HG03108 (cell line): ENCODE measurements at regions not wholly inside any gene's neighbourhood (a gene's known extent, or its start where the extent isn't known, plus 50 kb on each side); places are given as distances from the start of the nearest gene placed in this dataset.
"Not testable (repeated sequence)": the region's sequence is repeated elsewhere in the genome, so short reads cannot be mapped to it uniquely, and the experiment has no call there.

Experiments used
- ATAC-seq: cut with Tn5 transposase; IDR thresholded peaks from one replicate; pipeline ENCODE4 v1.9.1; 2021; ENCODE audit warnings: moderate library complexity; ENCODE audit not compliant: unreplicated experiment

- ATAC-seq = not testable (repeated sequence)
These were observed 126.5 kb downstream of the PCDH18 start for GRCh38 chr4:137405833-137406232.

- no peak for ATAC-seq
These were observed 138.3 kb downstream of the PCDH18 start for GRCh38 chr4:137394018-137394417.

DNA sequence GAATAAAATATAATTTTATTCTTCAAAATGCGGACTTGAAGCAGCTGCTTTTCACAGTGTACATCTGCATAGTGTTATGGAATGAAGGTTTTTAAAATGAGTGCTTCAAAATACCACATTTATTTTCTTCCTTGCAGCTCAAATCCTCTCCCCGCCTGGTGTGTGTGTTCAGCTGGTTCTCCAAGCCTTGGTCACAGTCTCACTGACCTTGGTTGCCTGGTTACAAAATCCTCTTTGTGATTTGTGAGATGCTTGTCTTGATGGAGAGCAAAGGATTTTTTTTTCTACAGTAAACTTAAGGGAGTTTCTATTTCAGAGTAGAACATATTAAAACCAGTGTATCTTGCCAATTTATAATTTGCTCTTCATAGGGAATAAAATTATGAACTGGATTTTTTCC lies 139.2 kb downstream of the PCDH18 start:
- ATAC-seq = no peak

DNA sequence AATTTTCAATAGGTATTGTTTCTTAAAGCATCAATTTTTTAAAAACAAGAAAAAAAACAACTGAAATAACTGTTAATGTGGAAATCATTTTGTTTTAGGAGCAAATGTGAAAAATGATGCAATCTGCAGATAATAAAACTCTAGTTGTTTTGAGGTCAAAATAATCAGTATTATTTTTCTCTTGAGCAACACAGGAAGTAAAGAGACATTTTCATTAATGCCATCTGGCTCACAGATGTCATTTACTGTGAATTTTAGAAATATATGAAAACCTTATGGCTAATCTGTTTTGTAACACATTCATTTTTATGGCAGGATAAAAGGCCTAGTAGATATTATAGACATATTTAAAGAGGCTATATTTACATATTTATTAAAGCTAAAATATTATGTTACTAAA lies 141.6 kb downstream of the PCDH18 start:
- ATAC-seq = no peak

- ATAC-seq = no peak
These were observed 142.3 kb downstream of the PCDH18 start for GRCh38 chr4:137389911-137390520.

DNA sequence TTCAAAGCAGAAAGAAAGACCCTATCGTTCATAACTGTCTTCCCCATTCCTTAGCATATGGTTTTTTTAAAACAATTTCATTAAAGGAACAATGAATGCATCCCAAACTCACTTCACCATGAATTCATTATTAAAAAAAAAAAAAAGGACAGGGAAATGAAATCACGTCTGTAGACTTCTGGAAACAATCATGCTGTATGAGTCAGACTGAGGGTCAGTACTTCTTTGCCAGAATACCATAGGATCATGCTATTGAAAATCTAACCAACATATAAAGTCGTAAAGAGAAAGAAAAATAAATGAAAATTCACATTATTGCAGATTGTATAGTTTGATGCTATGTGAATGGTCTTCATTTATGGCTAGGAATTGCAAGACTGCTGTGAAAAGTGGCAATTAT lies 144.4 kb downstream of the PCDH18 start:
- ATAC-seq = no peak

- no peak for ATAC-seq
These were observed 147.8 kb downstream of the PCDH18 start for GRCh38 chr4:137384476-137384875.

DNA sequence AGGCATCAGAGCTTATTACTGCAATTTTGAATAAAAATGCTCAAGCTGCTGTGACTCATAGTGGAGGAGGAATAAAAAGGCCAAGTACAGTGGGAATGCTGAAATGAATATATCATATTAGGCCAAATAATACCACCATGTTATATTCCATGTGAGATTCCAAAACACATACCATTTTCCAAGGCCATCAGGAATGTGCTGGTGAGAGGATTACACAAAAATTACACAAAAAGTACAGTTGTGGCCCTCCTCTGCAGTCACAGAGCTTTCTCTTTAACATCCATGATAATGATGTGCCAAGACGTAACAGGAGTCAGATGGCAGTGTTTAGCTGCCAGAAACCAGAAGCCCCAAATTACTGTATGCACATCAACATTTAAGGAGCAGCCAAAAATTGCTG lies 153.5 kb downstream of the PCDH18 start:
- ATAC-seq = no peak

GRCh38 chr4:137378393-137378792 lies 153.9 kb downstream of the PCDH18 start:
- ATAC-seq = no peak

- ATAC-seq = no peak
These were observed 156.0 kb downstream of the PCDH18 start for GRCh38 chr4:137376312-137376711.

GRCh38 chr4:137375111-137375850 lies 157.0 kb downstream of the PCDH18 start:
- ATAC-seq = no peak

GRCh38 chr4:137370679-137371078 lies 161.6 kb downstream of the PCDH18 start:
- ATAC-seq = no peak

DNA sequence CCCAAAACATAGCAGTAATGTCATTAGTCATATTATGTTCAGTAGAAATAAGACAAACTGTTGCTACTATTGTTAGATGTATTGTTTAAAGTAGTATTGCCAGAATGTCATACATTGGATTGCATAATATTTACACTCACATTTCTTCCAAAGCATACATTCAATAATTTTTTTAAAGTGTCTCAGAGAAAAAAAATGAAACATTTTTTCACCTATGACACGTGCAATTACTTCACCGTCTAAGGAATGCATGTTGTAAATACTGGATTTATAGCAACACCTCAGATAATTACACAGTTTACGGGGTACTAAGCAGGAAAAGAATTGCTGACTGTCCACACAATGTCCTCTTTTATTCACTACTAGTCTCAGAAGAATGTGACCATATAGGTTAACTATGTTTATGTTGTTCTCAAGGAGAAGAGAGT lies 162.1 kb downstream of the PCDH18 start:
- ATAC-seq = no peak

DNA sequence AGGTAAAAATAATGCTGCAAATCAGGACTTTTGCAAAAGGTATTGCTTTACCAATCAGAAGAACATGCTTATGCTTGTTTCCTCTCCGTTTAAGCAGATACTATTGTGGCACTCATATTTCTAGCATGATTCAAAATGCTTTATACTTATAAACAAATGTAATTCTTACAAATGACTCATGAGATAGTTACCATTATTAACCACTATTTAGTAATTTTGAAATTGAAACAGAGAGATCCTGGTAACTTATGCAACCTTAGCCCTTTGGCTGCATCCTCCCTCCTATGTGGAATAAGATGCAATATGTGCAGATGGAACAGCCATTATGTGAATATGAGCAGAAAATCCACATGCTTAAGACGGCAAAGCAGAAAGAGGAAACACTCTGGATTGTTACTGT lies 164.7 kb downstream of the PCDH18 start:
- ATAC-seq = no peak

- no peak for ATAC-seq
These were observed 168.8 kb downstream of the PCDH18 start for GRCh38 chr4:137363496-137363895.

- ATAC-seq = no peak
These were observed 170.4 kb downstream of the PCDH18 start for GRCh38 chr4:137361756-137362470.

- ATAC-seq = no peak
These were observed 171.5 kb downstream of the PCDH18 start for GRCh38 chr4:137360761-137361160.

- ATAC-seq = no peak
These were observed 172.5 kb downstream of the PCDH18 start for GRCh38 chr4:137359691-137360315.

DNA sequence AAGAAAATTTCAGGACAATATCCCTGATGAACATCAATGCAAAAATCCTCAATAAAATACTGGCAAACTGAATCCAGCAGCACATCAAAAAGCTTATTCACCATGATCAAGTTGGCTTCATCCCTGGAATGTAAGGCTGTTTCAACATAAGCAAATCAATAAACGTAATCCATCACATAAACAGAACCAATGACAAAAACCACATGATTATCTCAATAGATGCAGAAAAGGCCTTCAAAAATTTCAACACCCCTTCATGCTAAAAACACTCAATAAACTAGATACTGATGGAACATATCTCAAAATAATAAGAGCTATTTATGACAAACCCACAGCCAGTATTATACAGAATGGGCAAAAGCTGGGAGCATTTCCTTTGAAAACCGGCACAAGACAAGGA lies 177.7 kb downstream of the PCDH18 start:
- ATAC-seq = not testable (repeated sequence)

DNA sequence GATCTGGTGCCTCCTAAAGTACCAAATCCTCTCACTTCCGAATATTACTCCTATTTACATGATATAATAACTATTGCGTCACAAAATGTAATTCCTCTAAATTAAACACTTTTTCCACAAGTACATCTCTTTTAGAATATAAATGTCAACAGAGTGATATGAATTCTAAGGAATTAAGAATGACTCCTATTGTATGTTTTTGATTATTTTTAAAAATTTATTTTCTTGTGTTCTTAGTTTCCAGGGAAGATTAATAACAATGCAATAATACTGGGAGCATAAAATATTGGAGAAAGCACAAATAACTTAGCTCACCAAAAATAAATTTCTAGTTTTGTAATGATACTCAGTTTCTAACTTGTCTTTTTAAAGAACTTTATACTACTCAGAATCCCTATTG lies 184.9 kb downstream of the PCDH18 start:
- ATAC-seq = no peak

DNA sequence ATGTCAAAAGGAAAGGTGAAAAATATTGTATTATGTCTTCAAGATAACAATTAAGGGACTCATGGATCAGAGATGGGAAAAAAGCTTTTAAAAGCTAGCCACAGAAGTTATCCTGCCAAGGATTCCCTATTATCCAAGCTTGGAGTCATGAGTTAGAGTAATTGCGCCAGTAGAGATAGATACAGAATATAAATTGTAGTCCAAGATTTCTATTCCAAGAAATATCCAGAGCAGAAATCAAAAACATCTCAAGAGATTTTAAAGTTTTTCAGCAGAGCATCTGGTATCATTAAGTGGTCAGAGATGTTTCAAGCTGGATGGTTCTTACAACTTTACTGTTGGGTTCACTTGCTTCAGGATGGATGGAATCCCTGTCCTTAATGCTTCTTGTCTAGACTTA lies 186.7 kb downstream of the PCDH18 start:
- ATAC-seq = no peak

GRCh38 chr4:137343221-137343620 lies 189.1 kb downstream of the PCDH18 start:
- ATAC-seq = no peak
